Lower lobe of right lung (tissue), 2 donors: ENCODE measurements at regions not wholly inside any gene's neighbourhood (a gene's known extent, or its start where the extent isn't known, plus 50 kb on each side); places are given as distances from the start of the nearest gene placed in this dataset.

Experiments
- ATAC-seq, 2 donors: fragments of 200-7000 bp; cut with Tn5 transposase; one replicate each; pipeline ENCODE4 v1.9.1; 2020 to 2022; ENCODE audit warnings: mild to moderate bottlenecking in 2 of 2, moderate library complexity in 2 of 2
- DNase-seq: peaks from one replicate; pipeline ENCODE4 v3.0.0-alpha.2; 2020
- H3K27ac ChIP-seq: fragments of 200-600 bp; one replicate; pipeline ENCODE4 v1.8.0; 2022
- H3K27me3 ChIP-seq: fragments of 200-600 bp; one replicate; pipeline ENCODE4 v1.8.0; 2022; ENCODE audit warnings: low read depth
- H3K36me3 ChIP-seq: fragments of 200-600 bp; one replicate; pipeline ENCODE4 v1.8.0; 2022; ENCODE audit warnings: mild to moderate bottlenecking
- H3K4me1 ChIP-seq: fragments of 200-600 bp; one replicate; pipeline ENCODE4 v1.8.0; 2022
- H3K4me3 ChIP-seq: fragments of 200-600 bp; one replicate; pipeline ENCODE4 v1.8.0; 2022; ENCODE audit warnings: mild to moderate bottlenecking
- H3K9me3 ChIP-seq: fragments of 200-600 bp; one replicate; pipeline ENCODE4 v1.8.0; 2022
- intact Hi-C: fragments of 100-400 bp; cut with DNase I; formaldehyde crosslinking; loops from one replicate; pipeline ENCODE4 v1.11.0; 2022
- TF ChIP-seq, protein P1 (sequence below): fragments of 200-600 bp; IDR thresholded peaks from one replicate; pipeline ENCODE4 v1.8.0; 2022; ENCODE audit warnings: antibody characterized with exemption, mild to moderate bottlenecking
- donor health status: DM: no; HTN: yes; CAD: no; lungs with severe emphysema.

DNA sequence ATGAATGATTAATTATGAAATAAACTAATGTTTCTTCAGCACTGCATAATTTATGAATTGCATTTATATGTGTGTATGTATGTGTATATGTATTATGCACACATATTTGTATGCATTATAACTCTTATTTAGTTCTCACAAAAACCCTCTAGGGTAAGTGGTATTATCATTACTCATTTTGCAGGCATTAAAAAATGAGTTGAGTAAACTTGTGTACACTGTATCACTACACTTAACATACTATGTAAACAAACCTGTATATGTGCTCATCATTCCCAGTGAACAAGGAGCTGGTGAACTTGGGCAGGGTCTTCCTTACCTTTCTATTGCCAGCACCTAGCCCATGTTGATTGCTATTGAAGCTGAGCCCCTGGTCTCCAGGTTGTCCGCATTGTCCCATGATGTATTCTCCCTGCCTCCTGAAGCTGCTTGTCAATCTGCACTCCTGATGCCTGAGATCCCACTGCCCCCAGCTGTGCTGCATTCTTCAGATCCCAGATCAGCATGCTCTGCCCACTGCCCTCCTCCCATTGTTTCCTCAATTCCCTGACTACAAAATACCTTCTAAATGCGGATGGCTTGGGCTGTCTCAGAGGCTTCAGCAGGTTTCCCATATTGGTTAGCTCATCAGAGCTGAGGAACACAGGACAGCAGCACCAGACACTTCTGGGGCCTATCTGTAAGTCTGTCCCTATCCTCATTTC, 267.9 kb upstream of the SESN3 start:
- intact Hi-C loops, result no loop called here
- Histone ChIP-seq H3K36me3 (no peaks in the 10 kb centered on the region), H3K27me3 (no peaks in the 10 kb centered on the region), H3K9me3 (no peaks in the 10 kb centered on the region), H3K27ac (no peak overlapping the region), H3K4me1 (no peaks in the 10 kb centered on the region), H3K4me3 (no peak overlapping the region)
- no peak for ATAC-seq
- no peak for DNase-seq
- TF ChIP-seq, protein P1, sequence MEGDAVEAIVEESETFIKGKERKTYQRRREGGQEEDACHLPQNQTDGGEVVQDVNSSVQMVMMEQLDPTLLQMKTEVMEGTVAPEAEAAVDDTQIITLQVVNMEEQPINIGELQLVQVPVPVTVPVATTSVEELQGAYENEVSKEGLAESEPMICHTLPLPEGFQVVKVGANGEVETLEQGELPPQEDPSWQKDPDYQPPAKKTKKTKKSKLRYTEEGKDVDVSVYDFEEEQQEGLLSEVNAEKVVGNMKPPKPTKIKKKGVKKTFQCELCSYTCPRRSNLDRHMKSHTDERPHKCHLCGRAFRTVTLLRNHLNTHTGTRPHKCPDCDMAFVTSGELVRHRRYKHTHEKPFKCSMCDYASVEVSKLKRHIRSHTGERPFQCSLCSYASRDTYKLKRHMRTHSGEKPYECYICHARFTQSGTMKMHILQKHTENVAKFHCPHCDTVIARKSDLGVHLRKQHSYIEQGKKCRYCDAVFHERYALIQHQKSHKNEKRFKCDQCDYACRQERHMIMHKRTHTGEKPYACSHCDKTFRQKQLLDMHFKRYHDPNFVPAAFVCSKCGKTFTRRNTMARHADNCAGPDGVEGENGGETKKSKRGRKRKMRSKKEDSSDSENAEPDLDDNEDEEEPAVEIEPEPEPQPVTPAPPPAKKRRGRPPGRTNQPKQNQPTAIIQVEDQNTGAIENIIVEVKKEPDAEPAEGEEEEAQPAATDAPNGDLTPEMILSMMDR, result no peak

- intact Hi-C loops, result no loop called here
- no peaks in the 10 kb centered on the region for H3K4me1 ChIP-seq
These were observed 265.9 kb upstream of the SESN3 start for GRCh38 chr11:95496901-95497300.

GRCh38 chr11:95495706-95496105, 264.7 kb upstream of the SESN3 start:
- H3K27me3 ChIP-seq, result no peaks in the 10 kb centered on the region
- intact Hi-C loops, result no loop called here
- H3K9me3 ChIP-seq, result peaks cover 5% of the 10 kb centered on the region
- no peak for DNase-seq
- TF ChIP-seq, protein P1, result no peak
- ATAC-seq, result no peak
- H3K4me1 ChIP-seq, result no peaks in the 10 kb centered on the region
- H3K4me3 ChIP-seq, result no peak overlapping the region
- H3K36me3 ChIP-seq, result no peaks in the 10 kb centered on the region
- no peak overlapping the region for H3K27ac ChIP-seq

More at GRCh38 chr11:95496901-95497300, 265.9 kb upstream of the SESN3 start:
- H3K36me3 ChIP-seq, result no peaks in the 10 kb centered on the region
- H3K27me3 ChIP-seq, result no peaks in the 10 kb centered on the region
- DNase-seq (no peak), ATAC-seq (no peak)
- TF ChIP-seq, protein P1, result no peak
- no peaks in the 10 kb centered on the region for H3K9me3 ChIP-seq
- no peak overlapping the region for H3K4me3 ChIP-seq
- no peak overlapping the region for H3K27ac ChIP-seq

DNA sequence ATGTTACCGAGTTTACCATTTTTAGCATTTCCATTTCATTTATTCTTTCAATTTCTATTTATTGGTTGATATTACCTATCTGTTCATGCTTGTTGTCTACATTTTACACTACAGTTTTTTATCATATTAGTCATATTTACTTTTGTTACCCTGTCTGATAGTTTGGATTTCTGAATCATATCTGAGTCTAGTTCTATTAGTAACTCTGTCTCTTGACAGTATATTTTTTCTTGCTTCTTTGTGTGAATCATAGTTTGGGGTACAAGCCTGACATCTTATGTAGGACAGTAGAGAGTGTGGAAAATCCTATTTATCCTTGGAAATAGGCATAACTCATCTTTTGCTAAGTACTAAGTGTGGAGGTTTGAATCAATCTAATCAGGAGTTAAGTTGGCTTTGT, 263.9 kb upstream of the SESN3 start:
- DNase-seq (no peak), ATAC-seq (no peak)
- H3K27ac ChIP-seq, result no peak overlapping the region
- no peaks in the 10 kb centered on the region for H3K27me3 ChIP-seq
- H3K4me3 ChIP-seq, result no peak overlapping the region
- intact Hi-C loops, result no loop called here
- no peaks in the 10 kb centered on the region for H3K36me3 ChIP-seq
- no peaks in the 10 kb centered on the region for H3K4me1 ChIP-seq
- peaks cover 9% of the 10 kb centered on the region for H3K9me3 ChIP-seq
- TF ChIP-seq, protein P1, result no peak

GRCh38 chr11:95494167-95494566, 263.2 kb upstream of the SESN3 start:
- no peak for ATAC-seq

More at GRCh38 chr11:95494167-95494566, 263.2 kb upstream of the SESN3 start:
- intact Hi-C loops, result no loop called here
- Histone ChIP-seq H3K27me3 (no peaks in the 10 kb centered on the region), H3K4me1 (no peaks in the 10 kb centered on the region), H3K27ac (no peak overlapping the region), H3K9me3 (peaks cover 9% of the 10 kb centered on the region), H3K36me3 (no peaks in the 10 kb centered on the region), H3K4me3 (no peak overlapping the region)
- DNase-seq, result no peak
- TF ChIP-seq, protein P1, result no peak
